HG03196 (cell line): ENCODE measurements at regions not wholly inside any gene's neighbourhood (a gene's known extent, or its start where the extent isn't known, plus 50 kb on each side); places are given as distances from the start of the nearest gene placed in this dataset.
"Not testable (repeated sequence)": the region's sequence is repeated elsewhere in the genome, so short reads cannot be mapped to it uniquely, and the experiment has no call there.

Source experiments
- ATAC-seq: cut with Tn5 transposase; IDR thresholded peaks from one replicate; pipeline ENCODE4 v1.9.1; 2021; ENCODE audit not compliant: unreplicated experiment

- ATAC-seq = not testable (repeated sequence)
These were observed 53.6 kb upstream of the EDA2R start for GRCh38 chrX:66692512-66692911.
